Lower leg skin (tissue), 4 donors: ENCODE measurements at regions not wholly inside any gene's neighbourhood (a gene's known extent, or its start where the extent isn't known, plus 50 kb on each side); places are given as distances from the start of the nearest gene placed in this dataset.

Experiments
- DNase-seq, 2 donors: peaks; one replicate each; pipeline ENCODE4 v3.0.0-alpha.2; 2019; ENCODE audit warnings: low spot score in 2 of 2
- H3K4me3 ChIP-seq: fragments of 200-600 bp; sonication (generic); 2 replicates; pipeline ENCODE4 v1.5.1; 2017; ENCODE audit warnings: mild to moderate bottlenecking, low read depth; ENCODE audit not compliant: poor library complexity, severe bottlenecking
- POLR2A ChIP-seq, 2 donors: fragments of 450-650 bp; IDR thresholded peaks; one replicate each; pipeline ENCODE4 v1.6.1; 2016 to 2017; ENCODE audit warnings: antibody characterized with exemption in 2 of 2, mild to moderate bottlenecking in 1 of 2, moderate library complexity in 1 of 2
- WGBS, 2 donors: methylation state at CpG; one replicate each; pipeline ENCODE4 v1.1.5; 2018; 5-methylcytosine and 5-hydroxymethylcytosine counted together
- intact Hi-C: fragments of 100-400 bp; cut with DNase I; formaldehyde crosslinking; loops from one replicate; pipeline ENCODE4 v1.15.0; 2023; ENCODE audit warnings: low total_unique reads
- TF ChIP-seq, protein P1 (sequence below), 3 donors: fragments of 450-650 bp; IDR thresholded peaks; one replicate each; pipeline ENCODE4 v1.5.1; 2016; ENCODE audit warnings: antibody characterized with exemption in 3 of 3, mild to moderate bottlenecking in 3 of 3, moderate library complexity in 2 of 3

DNA sequence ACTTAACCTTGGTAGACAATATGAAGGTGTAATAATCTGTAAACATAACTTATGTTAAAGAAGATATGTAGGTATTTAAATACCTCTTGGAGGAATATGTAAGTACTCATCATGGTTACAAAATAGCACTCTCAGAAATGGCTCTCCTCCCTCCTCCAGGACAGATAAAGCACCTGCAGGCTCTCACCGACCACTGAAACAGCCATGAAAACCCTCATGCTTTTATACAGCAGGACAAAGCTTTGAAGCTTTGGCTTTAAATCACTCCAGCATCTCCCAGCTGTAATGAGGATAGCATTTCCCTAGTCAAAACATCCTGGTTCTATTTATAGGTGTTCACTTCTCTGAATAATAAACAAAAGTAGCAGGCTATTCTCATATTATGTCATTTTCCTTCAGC, 69.1 kb upstream of the PMFBP1 start:
- no peak for TF ChIP-seq POLR2A (IDR thresholded peaks at IDR 0.05)
- TF ChIP-seq, protein P1, sequence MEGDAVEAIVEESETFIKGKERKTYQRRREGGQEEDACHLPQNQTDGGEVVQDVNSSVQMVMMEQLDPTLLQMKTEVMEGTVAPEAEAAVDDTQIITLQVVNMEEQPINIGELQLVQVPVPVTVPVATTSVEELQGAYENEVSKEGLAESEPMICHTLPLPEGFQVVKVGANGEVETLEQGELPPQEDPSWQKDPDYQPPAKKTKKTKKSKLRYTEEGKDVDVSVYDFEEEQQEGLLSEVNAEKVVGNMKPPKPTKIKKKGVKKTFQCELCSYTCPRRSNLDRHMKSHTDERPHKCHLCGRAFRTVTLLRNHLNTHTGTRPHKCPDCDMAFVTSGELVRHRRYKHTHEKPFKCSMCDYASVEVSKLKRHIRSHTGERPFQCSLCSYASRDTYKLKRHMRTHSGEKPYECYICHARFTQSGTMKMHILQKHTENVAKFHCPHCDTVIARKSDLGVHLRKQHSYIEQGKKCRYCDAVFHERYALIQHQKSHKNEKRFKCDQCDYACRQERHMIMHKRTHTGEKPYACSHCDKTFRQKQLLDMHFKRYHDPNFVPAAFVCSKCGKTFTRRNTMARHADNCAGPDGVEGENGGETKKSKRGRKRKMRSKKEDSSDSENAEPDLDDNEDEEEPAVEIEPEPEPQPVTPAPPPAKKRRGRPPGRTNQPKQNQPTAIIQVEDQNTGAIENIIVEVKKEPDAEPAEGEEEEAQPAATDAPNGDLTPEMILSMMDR (IDR thresholded peaks at IDR 0.05): no peak
- no peak overlapping the region for H3K4me3 ChIP-seq
- WGBS, 2 donors: 21 to 27% methylated on average over 1 of the region's 1 CpG
- intact Hi-C loops: no loop called here
- no peak for DNase-seq

DNA sequence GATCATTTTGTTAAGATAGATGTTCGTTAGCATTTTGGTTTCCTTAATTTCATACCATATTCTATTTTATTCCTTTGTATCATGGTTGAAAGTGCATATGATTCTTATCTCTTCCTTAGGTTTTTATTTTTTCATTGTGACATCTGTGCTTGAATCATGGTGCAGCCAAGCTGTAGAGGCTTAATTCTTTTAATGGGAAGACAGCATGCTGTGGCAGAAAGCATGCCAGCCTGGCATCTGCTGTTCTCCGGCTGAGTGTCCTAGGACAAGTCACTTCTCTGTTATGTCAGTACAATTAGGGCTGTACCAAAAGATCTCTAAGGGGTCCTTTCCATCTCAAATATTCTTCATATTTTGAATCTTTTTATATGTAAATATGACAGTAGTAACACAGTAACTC, 68.5 kb upstream of the PMFBP1 start:
- DNase-seq: no peak
- WGBS, 2 donors: 76 to 78% methylated on average over 2 of the region's 2 CpGs
- no peak for TF ChIP-seq POLR2A (IDR thresholded peaks at IDR 0.05)
- TF ChIP-seq, protein P1 (IDR thresholded peaks at IDR 0.05): no peak
- intact Hi-C loops: no loop called here
- no peak overlapping the region for H3K4me3 ChIP-seq

DNA sequence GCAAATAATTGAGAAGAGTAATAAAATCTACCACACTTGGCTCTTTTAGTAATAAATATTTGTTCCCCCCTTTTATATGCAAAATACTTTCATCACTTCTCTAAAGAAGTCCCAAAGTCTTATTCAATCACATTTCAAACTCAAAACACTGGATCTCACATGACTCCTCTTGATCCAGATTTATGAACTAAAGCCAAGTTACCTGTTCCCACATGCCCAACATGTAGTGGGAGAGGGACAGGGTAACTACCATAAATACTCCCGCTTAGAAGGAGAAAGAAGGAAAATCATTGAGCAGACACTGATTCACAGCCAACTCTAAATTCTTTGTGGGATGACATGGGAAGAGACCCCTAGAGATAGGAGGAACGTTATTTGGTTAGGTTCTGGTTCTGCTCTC, 64.9 kb upstream of the PMFBP1 start:
- 47 to 49% methylated on average over 2 of the region's 2 CpGs for WGBS, 2 donors
- no peak for DNase-seq
- no peak for TF ChIP-seq POLR2A (IDR thresholded peaks at IDR 0.05)
- TF ChIP-seq, protein P1 (IDR thresholded peaks at IDR 0.05): no peak
- intact Hi-C loops: no loop called here
- no peak overlapping the region for H3K4me3 ChIP-seq

DNA sequence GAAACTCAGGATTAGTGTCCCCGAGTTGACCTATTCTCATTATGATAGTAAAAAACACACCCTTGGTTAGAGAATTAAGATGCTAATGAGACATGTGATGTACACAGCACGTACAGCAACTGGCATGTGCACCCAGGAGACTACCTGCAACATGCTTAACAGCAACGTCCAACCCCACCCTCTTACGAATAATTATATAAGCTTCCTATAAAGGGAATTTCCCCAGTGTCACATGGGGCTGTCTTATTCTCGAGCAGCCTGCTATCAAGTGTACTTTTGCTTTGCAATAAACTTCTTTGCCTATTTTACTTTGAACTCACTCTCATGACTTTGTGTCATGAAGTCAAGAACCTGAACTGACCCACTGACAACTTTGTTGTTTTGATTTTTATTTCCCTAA, 62.4 kb upstream of the PMFBP1 start:
- 46 to 65% methylated on average over 5 of the region's 5 CpGs for WGBS, 2 donors
- DNase-seq: no peak
- TF ChIP-seq, protein P1 (IDR thresholded peaks at IDR 0.05): no peak
- no peak for TF ChIP-seq POLR2A (IDR thresholded peaks at IDR 0.05)
- intact Hi-C loops: no loop called here
- no peak overlapping the region for H3K4me3 ChIP-seq

DNA sequence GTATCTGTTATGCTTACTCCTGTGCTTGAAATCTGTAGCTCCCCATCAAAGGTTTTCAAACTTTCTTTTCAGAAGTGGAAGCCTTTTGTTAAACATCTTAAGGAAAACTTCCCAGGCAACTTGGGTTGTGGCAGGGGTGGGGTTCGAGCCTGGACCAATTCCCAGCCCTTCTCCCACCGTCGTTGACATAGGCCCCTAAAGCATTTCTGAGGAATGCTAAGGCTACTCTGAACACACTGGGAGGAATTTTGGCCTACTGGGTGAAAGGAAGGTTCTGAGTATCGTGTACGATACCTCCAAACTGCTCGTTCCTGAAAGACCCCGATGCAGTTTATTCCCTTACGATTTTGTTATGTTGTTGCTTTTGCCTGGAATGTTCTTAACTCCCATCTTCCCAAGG, 56.1 kb upstream of the PMFBP1 start:
- no peak for TF ChIP-seq POLR2A (IDR thresholded peaks at IDR 0.05)
- TF ChIP-seq, protein P1 (IDR thresholded peaks at IDR 0.05): no peak
- WGBS, 2 donors: 78 to 82% methylated on average over 8 of the region's 8 CpGs
- no peak for DNase-seq
- H3K4me3 ChIP-seq: no peak overlapping the region
- intact Hi-C loops: no loop called here

DNA sequence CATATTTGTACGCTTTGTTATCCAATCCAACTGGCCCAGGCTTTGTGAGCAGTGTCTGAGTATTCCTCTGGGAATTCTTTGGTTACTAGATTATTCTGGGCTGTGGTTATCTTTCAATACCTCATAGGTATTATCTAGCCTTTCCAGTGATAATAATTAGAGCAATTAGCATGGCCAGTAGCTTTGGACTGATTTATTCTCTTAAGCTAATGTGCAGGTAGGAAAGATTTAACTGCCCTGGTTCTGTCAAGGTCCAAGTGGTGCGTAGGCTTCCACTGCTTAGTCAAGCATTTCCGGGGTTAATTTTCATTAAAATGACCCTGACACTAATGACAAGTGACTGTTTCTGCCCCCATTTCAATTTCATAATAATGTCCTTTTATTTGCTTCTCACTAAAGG, 54.2 kb upstream of the PMFBP1 start:
- DNase-seq: no peak
- WGBS, 2 donors: 86 to 91% methylated on average over 2 to 3 of the region's 3 CpGs
- intact Hi-C loops: no loop called here
- no peak overlapping the region for H3K4me3 ChIP-seq
- TF ChIP-seq, protein P1 (IDR thresholded peaks at IDR 0.05): no peak
- TF ChIP-seq POLR2A (IDR thresholded peaks at IDR 0.05): no peak
